ENCODE measurements at regions not wholly inside any gene's neighbourhood (a gene's known extent, or its start where the extent isn't known, plus 50 kb on each side); places are given as distances from the start of the nearest gene placed in this dataset.
"Not testable (repeated sequence)": the region's sequence is repeated elsewhere in the genome, so short reads cannot be mapped to it uniquely, and the experiment has no call there.

GRCh38 chr18:27527856-27528255 lies 342.7 kb upstream of the CHST9 start:
- Histone ChIP-seq H3K27ac (ENCODE audit: low read depth, low read length) (no peak overlapping the region), H3K9me3 (ENCODE audit: control insufficient read depth in 2 of 3, low read length in 3 of 3) (no peaks in the 10 kb centered on the region), H3K4me1 (ENCODE audit: control insufficient read depth in 2 of 2, insufficient read depth in 2 of 2, low read length in 2 of 2) (no peaks in the 10 kb centered on the region), H3K27me3 (ENCODE audit: control insufficient read depth in 2 of 2, insufficient read depth in 2 of 2, low read length in 2 of 2) (no peaks in the 10 kb centered on the region), H3K4me3 (ENCODE audit: low read length) (no peak overlapping the region), H3K36me3 (ENCODE audit: control insufficient read depth in 2 of 3, insufficient read depth in 3 of 3, low read length in 3 of 3) (no peaks in the 10 kb centered on the region)
- CTCF ChIA-PET, result no interaction called here
- H3K4me3 Mint-ChIP-seq, result peak overlapping the region in 1 of 10 donors; percentile 29
- intact Hi-C loops (cut with micrococcal nuclease), result no loop called here
- H3K27ac Mint-ChIP-seq, result no peak overlapping the region
- no peaks in the 10 kb centered on the region for H3K36me3 Mint-ChIP-seq
- H3K27me3 Mint-ChIP-seq, result no peaks in the 10 kb centered on the region
- DNase-seq (no peak), ATAC-seq (no peak)
- no peaks in the 10 kb centered on the region for H3K4me1 Mint-ChIP-seq
- H3K9me3 Mint-ChIP-seq, result peaks cover 2 to 18% (median 7%) of the 10 kb centered on the region in 11 donors
- POLR2A ChIA-PET, result no interaction called here

GRCh38 chr18:27520401-27520800 lies 335.3 kb upstream of the CHST9 start:
- intact Hi-C loops (cut with micrococcal nuclease), result no loop called here
- CTCF ChIA-PET, result no interaction called here
- Mint-ChIP-seq H3K4me1 (no peaks in the 10 kb centered on the region), H3K36me3 (no peaks in the 10 kb centered on the region), H3K27me3 (no peaks in the 10 kb centered on the region), H3K9me3 (peaks cover 0 to 27% (median 5%) of the 10 kb centered on the region in 11 donors), H3K4me3 (no peak overlapping the region), H3K27ac (no peak overlapping the region)
- H3K27ac ChIP-seq (ENCODE audit: low read depth, low read length), result no peak overlapping the region
- no peaks in the 10 kb centered on the region for H3K4me1 ChIP-seq (ENCODE audit: control insufficient read depth in 2 of 2, insufficient read depth in 2 of 2, low read length in 2 of 2)
- no peaks in the 10 kb centered on the region for H3K9me3 ChIP-seq (ENCODE audit: control insufficient read depth in 2 of 3, low read length in 3 of 3)
- ATAC-seq (no peak), DNase-seq (no peak)
- POLR2A ChIA-PET, result no interaction called here
- H3K27me3 ChIP-seq (ENCODE audit: control insufficient read depth in 2 of 2, insufficient read depth in 2 of 2, low read length in 2 of 2), result no peaks in the 10 kb centered on the region
- H3K36me3 ChIP-seq (ENCODE audit: control insufficient read depth in 2 of 3, insufficient read depth in 3 of 3, low read length in 3 of 3), result no peaks in the 10 kb centered on the region
- no peak overlapping the region for H3K4me3 ChIP-seq (ENCODE audit: low read length)

GRCh38 chr18:27510036-27510633 lies 325.0 kb upstream of the CHST9 start:
- H3K4me3 ChIP-seq (ENCODE audit: low read length); H3K27ac Mint-ChIP-seq; H3K36me3 Mint-ChIP-seq; H3K27me3 Mint-ChIP-seq; intact Hi-C loops (cut with micrococcal nuclease); H3K4me1 Mint-ChIP-seq; H3K27ac ChIP-seq (ENCODE audit: low read depth, low read length); H3K9me3 ChIP-seq (ENCODE audit: control insufficient read depth in 2 of 3, low read length in 3 of 3); ATAC-seq; H3K4me1 ChIP-seq (ENCODE audit: control insufficient read depth in 2 of 2, insufficient read depth in 2 of 2, low read length in 2 of 2); POLR2A ChIA-PET; H3K27me3 ChIP-seq (ENCODE audit: control insufficient read depth in 2 of 2, insufficient read depth in 2 of 2, low read length in 2 of 2); CTCF ChIA-PET; H3K36me3 ChIP-seq (ENCODE audit: control insufficient read depth in 2 of 3, insufficient read depth in 3 of 3, low read length in 3 of 3); H3K4me3 Mint-ChIP-seq; DNase-seq: not testable (repeated sequence)
- peaks cover 0 to 20% (median 2%) of the 10 kb centered on the region in 11 donors for H3K9me3 Mint-ChIP-seq

GRCh38 chr18:27501671-27502070 lies 316.6 kb upstream of the CHST9 start:
- Histone ChIP-seq H3K36me3 (ENCODE audit: control insufficient read depth in 2 of 3, insufficient read depth in 3 of 3, low read length in 3 of 3) (no peaks in the 10 kb centered on the region), H3K4me3 (ENCODE audit: low read length) (no peak overlapping the region), H3K9me3 (ENCODE audit: control insufficient read depth in 2 of 3, low read length in 3 of 3) (no peaks in the 10 kb centered on the region), H3K4me1 (ENCODE audit: control insufficient read depth in 2 of 2, insufficient read depth in 2 of 2, low read length in 2 of 2) (no peaks in the 10 kb centered on the region), H3K27me3 (ENCODE audit: control insufficient read depth in 2 of 2, insufficient read depth in 2 of 2, low read length in 2 of 2) (no peaks in the 10 kb centered on the region), H3K27ac (ENCODE audit: low read depth, low read length) (no peak overlapping the region)
- intact Hi-C loops (cut with micrococcal nuclease), result no loop called here
- ChIA-PET POLR2A (no interaction called here), CTCF (no interaction called here)
- Mint-ChIP-seq H3K36me3 (no peaks in the 10 kb centered on the region), H3K4me1 (no peaks in the 10 kb centered on the region), H3K9me3 (peaks cover 0 to 25% (median 6%) of the 10 kb centered on the region in 11 donors), H3K4me3 (no peak overlapping the region), H3K27ac (no peak overlapping the region), H3K27me3 (no peaks in the 10 kb centered on the region)
- ATAC-seq, result no peak
- no peak for DNase-seq

- H3K9me3 Mint-ChIP-seq, result peaks cover 0 to 15% (median 6%) of the 10 kb centered on the region in 11 donors
These were observed 315.4 kb upstream of the CHST9 start for GRCh38 chr18:27500531-27500930.

GRCh38 chr18:27497246-27497645 lies 312.1 kb upstream of the CHST9 start:
- no peaks in the 10 kb centered on the region for H3K27me3 ChIP-seq (ENCODE audit: control insufficient read depth in 2 of 2, insufficient read depth in 2 of 2, low read length in 2 of 2)
- intact Hi-C loops (cut with micrococcal nuclease), result no loop called here
- no peak for DNase-seq
- no peaks in the 10 kb centered on the region for H3K36me3 ChIP-seq (ENCODE audit: control insufficient read depth in 2 of 3, insufficient read depth in 3 of 3, low read length in 3 of 3)
- H3K9me3 ChIP-seq (ENCODE audit: control insufficient read depth in 2 of 3, low read length in 3 of 3), result no peaks in the 10 kb centered on the region
- H3K27ac ChIP-seq (ENCODE audit: low read depth, low read length), result no peak overlapping the region
- Mint-ChIP-seq H3K27ac (no peak overlapping the region), H3K4me3 (no peak overlapping the region), H3K27me3 (peaks cover 0 to 4% (median 0%) of the 10 kb centered on the region in 5 donors), H3K36me3 (no peaks in the 10 kb centered on the region), H3K9me3 (peaks cover 0 to 9% (median 3%) of the 10 kb centered on the region in 11 donors), H3K4me1 (no peaks in the 10 kb centered on the region)
- no peak for ATAC-seq
- H3K4me3 ChIP-seq (ENCODE audit: low read length), result no peak overlapping the region
- no peaks in the 10 kb centered on the region for H3K4me1 ChIP-seq (ENCODE audit: control insufficient read depth in 2 of 2, insufficient read depth in 2 of 2, low read length in 2 of 2)
- POLR2A ChIA-PET, result no interaction called here
- CTCF ChIA-PET, result no interaction called here

More at GRCh38 chr18:27500531-27500930, 315.4 kb upstream of the CHST9 start:
- intact Hi-C loops (cut with micrococcal nuclease), result no loop called here
- no peaks in the 10 kb centered on the region for H3K27me3 ChIP-seq (ENCODE audit: control insufficient read depth in 2 of 2, insufficient read depth in 2 of 2, low read length in 2 of 2)
- H3K9me3 ChIP-seq (ENCODE audit: control insufficient read depth in 2 of 3, low read length in 3 of 3), result no peaks in the 10 kb centered on the region
- Mint-ChIP-seq H3K4me1 (no peaks in the 10 kb centered on the region), H3K27me3 (no peaks in the 10 kb centered on the region), H3K36me3 (no peaks in the 10 kb centered on the region), H3K27ac (no peak overlapping the region), H3K4me3 (no peak overlapping the region)
- ATAC-seq, result no peak
- POLR2A ChIA-PET, result no interaction called here
- no peak overlapping the region for H3K27ac ChIP-seq (ENCODE audit: low read depth, low read length)
- CTCF ChIA-PET, result no interaction called here
- no peaks in the 10 kb centered on the region for H3K4me1 ChIP-seq (ENCODE audit: control insufficient read depth in 2 of 2, insufficient read depth in 2 of 2, low read length in 2 of 2)
- H3K36me3 ChIP-seq (ENCODE audit: control insufficient read depth in 2 of 3, insufficient read depth in 3 of 3, low read length in 3 of 3), result no peaks in the 10 kb centered on the region
- H3K4me3 ChIP-seq (ENCODE audit: low read length), result no peak overlapping the region
- no peak for DNase-seq

- H3K27me3 Mint-ChIP-seq, result peaks cover 0 to 4% (median 0%) of the 10 kb centered on the region in 5 donors
- intact Hi-C loops (cut with micrococcal nuclease), result no loop called here
- H3K27ac Mint-ChIP-seq, result no peak overlapping the region
- CTCF ChIA-PET, result no interaction called here
- Histone ChIP-seq H3K9me3 (ENCODE audit: control insufficient read depth in 2 of 3, low read length in 3 of 3) (no peaks in the 10 kb centered on the region), H3K36me3 (ENCODE audit: control insufficient read depth in 2 of 3, insufficient read depth in 3 of 3, low read length in 3 of 3) (no peaks in the 10 kb centered on the region), H3K4me3 (ENCODE audit: low read length) (no peak overlapping the region), H3K27me3 (ENCODE audit: control insufficient read depth in 2 of 2, insufficient read depth in 2 of 2, low read length in 2 of 2) (no peaks in the 10 kb centered on the region), H3K27ac (ENCODE audit: low read depth, low read length) (no peak overlapping the region), H3K4me1 (ENCODE audit: control insufficient read depth in 2 of 2, insufficient read depth in 2 of 2, low read length in 2 of 2) (no peaks in the 10 kb centered on the region)
- H3K36me3 Mint-ChIP-seq, result no peaks in the 10 kb centered on the region
- ATAC-seq, result no peak
- no peak for DNase-seq
- no peaks in the 10 kb centered on the region for H3K4me1 Mint-ChIP-seq
- peaks cover 0 to 19% (median 4%) of the 10 kb centered on the region in 11 donors for H3K9me3 Mint-ChIP-seq
- POLR2A ChIA-PET, result no interaction called here
- H3K4me3 Mint-ChIP-seq, result no peak overlapping the region
These were observed 308.1 kb upstream of the CHST9 start for GRCh38 chr18:27493182-27493581.

Measured in naive thymus-derived CD4-positive, alpha-beta T cell (primary cell).